ENCODE measurements at regions not wholly inside any gene's neighbourhood (a gene's known extent, or its start where the extent isn't known, plus 50 kb on each side); places are given as distances from the start of the nearest gene placed in this dataset.

DNA sequence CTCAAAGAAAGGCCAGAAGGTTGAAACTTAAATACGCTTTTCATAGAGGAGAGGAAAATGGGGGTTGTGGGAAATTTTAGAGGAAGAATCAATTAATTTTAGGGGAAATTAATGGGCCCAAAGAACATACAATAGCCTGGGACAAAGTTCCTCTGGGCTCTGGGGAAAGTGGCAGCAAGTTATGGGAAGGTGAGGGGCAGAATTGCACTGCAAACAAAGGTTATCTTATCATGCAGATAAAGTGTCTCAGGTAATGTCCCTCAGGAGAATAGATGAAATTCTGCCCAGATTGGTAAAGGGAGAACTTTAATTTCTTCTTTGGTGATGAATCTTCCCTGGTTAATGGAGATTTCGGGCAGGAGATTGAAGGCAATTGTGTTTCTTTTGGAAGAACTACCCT is 326.1 kb upstream of the SLC24A2 start:
- DNase-seq (ENCODE audit: low spot score): no peak

- DNase-seq (ENCODE audit: low spot score): no peak
These were observed 323.5 kb upstream of the SLC24A2 start for GRCh38 chr9:20112205-20112783.

DNA sequence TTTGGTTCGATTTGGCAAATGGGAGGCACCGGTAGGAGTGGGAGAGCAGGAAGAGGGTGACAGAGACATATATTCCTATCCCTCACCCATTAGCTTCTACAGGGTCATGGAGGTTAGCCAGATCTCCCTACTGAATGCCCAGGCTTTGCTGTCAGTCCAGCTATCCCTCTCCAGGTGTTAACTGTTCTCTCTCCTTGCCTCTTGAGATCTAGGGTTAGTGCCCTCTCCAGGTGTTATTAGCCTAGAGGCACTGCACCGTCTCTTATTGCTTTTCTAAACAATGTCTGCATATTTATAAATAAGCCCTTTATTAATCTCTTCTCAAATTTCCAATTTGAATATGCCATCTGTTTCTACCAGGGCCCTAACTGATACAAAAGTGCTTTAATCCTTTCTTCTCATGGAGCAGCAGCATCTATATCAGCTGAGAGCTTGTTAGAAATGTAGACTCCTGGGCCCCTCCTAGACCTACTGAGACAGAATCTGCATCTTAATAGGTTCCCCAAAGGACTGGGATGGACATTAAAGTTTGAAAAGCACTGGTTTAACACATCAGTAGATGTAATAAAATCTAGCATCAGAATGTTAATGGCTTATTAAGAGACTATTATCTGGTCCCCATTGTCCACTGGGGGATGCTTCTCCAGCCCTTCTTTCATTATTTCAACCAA is 322.5 kb upstream of the SLC24A2 start:
- DNase-seq (ENCODE audit: low spot score): no peak

GRCh38 chr9:20095430-20096092 is 306.7 kb upstream of the SLC24A2 start:
- DNase-seq (ENCODE audit: low spot score): no peak

DNA sequence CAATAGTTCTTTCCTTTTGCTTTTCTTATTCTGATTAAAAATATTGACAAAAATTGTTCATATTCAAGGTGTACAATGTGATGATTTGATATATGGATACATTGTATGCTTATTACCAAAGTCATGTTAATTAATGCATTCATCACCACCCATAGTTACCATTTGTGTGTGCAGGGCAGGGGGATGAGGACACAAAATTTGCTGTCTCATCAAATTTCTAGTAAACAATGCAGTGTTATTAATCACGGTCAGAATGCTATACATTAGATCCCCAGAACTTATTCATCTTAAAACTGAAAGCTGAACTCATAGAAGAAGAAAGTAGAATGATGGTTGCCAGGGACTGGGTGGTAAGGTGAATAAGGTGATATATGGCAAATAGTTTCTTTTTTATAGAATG is 303.7 kb upstream of the SLC24A2 start:
- no peak for DNase-seq (ENCODE audit: low spot score)

DNA sequence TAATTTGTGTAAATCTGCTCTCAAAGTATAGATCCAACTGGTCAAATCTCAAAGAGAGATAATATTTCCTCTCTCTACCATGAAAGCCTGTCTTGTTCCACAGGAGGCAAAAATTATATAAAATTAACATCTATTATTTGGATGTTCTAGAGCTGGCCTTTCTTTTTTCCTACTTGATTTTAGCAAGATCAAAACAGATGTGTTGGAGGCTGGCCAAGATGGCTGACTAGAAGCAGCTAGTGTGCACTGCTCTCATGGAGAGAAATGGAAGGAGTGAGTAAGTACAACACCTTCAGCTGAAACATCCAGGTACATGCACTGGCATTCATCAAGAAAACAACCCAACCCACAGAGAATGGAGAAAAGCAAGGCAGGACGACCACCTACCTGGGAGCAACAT is 298.6 kb upstream of the SLC24A2 start:
- DNase-seq (ENCODE audit: low spot score): no peak

DNA sequence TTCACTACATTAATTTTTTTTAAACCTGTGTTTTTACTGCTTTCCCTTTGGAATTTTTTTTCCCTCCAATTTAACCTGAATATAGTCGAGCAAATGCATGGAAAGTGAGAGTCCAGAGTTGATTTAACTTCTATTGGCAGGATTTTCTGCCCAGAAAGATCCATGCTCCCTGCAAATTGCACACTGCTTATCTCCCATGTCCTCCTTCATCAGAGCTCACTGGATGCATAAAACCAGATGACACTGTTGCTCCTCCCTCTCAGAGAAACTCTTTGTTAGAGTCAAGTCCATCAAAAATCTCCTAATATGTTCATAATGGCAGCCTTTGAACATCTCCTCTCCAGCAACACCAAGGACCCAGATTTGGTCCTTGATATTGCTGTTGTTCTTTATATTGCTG is 297.0 kb upstream of the SLC24A2 start:
- no peak for DNase-seq (ENCODE audit: low spot score)

- DNase-seq (ENCODE audit: low spot score): no peak
These were observed 295.3 kb upstream of the SLC24A2 start for GRCh38 chr9:20084125-20084524.

DNA sequence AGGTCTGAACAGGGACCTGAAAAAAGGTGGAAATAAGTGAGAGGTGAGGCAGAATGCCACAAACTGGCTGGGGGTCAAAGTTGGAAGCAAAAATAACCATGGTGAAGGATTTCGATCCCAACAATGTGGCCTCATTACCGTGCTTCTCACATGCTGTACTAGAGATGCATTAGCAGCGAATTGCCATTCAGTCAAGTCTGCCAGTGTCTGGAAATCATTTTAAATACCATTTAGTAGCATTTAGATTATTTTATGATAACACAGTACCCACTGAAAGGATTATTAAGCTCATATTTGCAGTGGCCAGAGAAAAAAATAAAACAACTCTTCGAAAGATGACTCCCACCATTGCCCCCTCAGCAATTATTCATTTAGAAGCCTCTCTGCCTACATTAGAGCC is 294.6 kb upstream of the SLC24A2 start:
- no peak for DNase-seq (ENCODE audit: low spot score)

DNA sequence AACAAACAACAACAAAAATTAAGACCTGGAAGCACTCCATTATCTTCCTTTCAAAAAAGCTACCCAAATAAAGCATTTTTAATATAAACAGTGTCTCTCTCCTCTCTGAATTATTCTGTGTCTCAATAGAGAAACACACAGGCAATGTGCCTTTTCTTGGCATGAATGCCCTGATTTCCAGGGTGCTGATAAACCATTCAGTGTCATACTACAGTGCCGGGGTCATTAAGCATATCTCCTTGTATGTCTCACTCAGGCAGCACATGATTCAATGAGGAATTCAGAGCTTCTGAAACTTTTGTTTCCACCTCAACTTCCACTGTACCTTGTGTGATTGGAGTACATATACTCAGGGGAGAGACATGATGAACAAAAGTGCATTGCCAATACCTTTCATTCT is 294.0 kb upstream of the SLC24A2 start:
- DNase-seq (ENCODE audit: low spot score): no peak

DNA sequence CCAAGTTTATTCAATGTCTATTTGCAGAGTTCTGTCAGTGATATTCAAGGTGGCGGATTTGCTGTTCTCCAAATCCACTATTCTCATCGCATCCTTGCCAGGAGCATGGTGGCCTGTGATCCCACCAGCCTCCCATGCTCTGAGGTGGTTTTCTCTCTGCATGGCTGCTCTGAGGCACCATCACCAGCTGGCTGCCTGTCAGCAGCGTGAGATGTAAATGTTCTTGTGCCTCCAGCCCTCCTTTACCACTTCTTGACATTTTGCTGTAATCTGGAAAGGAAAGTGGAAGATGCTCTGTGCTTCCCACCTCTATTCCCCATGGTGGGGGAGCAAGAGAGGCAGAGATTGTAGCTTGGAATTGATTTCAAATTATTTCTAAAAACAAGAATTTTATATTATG is 293.6 kb upstream of the SLC24A2 start:
- DNase-seq (ENCODE audit: low spot score): no peak

- no peak for DNase-seq (ENCODE audit: low spot score)
These were observed 289.4 kb upstream of the SLC24A2 start for GRCh38 chr9:20078246-20078645.

GRCh38 chr9:20074291-20074690 is 285.5 kb upstream of the SLC24A2 start:
- DNase-seq (ENCODE audit: low spot score): no peak

DNA sequence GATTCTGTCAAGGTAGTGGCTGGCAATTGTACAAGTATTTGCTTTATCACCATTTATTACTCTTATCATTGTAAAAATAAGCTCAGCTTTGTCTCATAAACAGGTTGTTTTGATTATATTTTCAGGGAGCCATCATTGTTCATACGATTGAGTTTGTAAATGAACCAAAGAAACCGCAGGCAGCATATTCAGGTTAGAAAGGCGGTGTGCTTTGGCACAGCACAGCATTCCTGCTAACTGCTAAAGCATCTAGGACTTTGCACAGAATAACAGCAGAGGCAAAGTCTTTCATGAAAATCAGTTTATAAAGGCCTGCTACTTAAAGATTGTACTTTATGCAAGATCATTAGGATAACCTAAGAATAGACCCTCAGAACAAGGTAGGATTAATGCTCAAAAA is 281.5 kb upstream of the SLC24A2 start:
- DNase-seq (ENCODE audit: low spot score): no peak

DNA sequence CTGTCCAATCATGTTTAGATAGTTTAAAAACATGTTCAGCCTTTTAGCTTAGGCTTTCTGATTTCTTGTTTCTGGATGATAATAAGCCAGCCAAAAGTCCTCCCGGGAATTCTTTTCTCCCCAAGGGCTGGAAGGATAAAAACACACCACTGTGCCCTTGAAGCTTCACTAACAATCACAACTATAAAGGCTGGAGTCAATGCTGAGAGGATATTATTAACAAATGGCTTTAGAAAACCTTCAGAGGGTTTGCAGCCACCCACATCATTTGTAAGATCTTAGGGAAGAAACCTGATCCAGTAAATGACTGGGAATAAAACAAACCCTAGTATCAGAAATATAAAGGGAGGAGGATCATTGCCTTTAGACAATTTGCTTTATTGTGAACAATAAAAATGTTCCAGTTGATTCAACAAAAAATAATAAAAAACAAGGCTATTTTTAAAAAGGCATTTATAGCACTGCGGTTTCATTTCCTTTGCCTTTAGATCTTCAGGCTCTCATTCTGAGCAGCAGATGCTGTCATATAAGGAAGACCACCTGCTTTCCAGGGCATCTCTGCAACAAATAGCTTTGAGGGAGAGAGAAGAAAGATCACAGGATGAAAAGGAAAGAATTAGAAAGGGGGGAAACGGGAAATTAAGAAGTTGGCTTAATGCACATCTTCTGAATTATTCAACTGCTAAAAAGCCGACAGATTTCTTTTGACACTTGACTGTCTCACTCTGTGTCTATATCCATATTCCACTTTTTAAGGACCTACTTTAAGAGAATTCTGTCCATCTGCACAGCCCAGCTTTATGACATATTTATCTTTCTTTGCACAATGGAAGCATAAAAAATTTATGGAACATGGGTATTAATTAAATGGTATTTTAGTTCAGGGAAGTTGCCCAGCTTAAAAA is 277.2 kb upstream of the SLC24A2 start:
- no peak for DNase-seq (ENCODE audit: low spot score)

DNA sequence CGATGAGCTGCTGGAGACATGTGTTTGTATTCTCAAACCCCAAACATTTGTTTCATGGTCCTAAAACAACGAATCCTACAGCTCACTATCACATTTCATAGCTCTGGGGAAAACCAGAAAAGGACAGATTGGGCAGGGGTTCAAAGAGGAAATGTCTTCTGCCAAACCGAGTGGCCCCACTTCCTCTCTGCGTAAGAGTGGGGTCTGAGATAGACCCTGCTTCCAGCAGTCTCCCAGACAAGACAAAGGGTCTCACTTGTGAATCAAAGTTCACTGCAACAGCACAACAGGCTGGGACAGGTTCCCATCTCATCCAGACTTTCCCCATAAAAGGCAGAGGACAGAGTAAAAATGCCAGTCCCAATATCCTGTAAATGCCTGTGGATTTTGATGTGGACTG is 276.2 kb upstream of the SLC24A2 start:
- no peak for DNase-seq (ENCODE audit: low spot score)

- DNase-seq (ENCODE audit: low spot score): no peak
These were observed 265.9 kb upstream of the SLC24A2 start for GRCh38 chr9:20054734-20055133.

DNA sequence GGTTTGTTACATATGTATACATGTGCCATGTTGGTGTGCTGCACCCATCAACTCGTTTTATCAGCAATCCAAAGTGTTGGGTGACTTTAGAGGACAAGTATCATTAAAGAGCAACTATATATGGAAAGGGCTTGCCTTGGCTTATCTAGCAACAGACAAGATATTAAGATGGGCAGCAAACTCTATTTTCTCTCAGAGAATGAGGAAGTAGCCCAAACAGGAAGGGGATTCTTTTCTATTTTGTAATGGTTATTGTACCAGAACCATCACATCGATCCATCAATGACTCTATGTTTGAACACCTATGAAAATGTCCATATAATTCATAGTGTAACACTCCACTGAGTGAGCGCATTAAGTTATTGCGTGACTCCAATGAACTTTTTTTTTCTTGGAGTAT is 260.1 kb upstream of the SLC24A2 start:
- DNase-seq (ENCODE audit: low spot score): no peak

DNA sequence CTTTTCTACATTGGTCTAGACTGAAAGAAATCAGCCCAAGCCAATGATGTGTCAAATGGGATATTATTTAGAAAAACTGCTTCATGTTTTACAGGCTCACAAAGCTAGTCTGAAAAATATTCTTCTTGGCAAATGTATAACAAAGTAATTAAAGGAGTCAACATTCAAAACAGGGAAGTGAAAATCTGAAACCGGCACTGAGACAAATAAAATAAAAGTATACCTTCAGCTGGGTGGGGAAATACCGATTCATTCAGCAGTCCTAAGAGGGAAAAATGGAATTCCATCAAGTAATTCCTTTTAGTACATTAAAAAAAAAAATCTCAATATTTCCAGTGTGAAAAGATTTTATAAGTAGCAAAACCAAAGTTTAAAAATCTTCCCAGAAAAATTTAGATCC is 259.6 kb upstream of the SLC24A2 start:
- no peak for DNase-seq (ENCODE audit: low spot score)

- no peak for DNase-seq (ENCODE audit: low spot score)
These were observed 255.8 kb upstream of the SLC24A2 start for GRCh38 chr9:20044686-20045085.

DNA sequence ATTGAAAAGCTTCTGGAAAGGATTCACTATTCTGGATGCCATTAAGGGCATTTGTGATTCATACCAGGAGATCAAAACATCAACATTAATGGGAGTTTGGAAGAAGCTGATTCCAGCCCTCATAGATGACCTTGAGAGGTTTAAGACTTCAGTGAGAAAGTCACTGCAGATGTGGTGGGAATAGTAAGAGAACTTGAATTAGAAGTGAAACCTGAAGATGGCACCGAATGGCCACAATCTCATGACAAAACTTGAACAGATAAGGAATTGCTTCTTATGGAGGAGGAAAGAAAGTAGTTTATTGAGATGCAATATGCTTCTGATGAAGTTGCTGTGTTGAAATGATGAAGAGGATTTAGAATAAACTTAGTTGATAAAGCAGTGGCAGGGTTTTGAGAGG is 254.6 kb upstream of the SLC24A2 start:
- no peak for DNase-seq (ENCODE audit: low spot score)

DNA sequence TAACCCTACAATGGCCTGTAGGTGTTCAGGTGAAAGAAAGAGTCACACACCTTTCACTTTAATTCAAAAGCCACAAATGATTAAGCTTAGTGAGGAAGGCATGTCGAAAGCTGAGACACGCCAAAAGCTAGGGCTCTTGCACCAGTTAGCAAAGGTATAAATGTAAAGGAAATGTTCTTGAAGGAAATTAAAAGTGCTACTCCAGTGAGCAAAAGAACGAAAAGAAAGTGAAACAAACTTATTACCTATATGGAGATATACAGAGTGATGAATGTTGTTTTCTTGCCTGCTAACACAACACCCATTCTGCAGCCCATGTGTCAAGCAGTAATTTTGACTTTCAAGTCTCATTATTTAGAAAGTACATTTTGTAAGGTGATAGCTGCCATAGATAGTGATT is 254.2 kb upstream of the SLC24A2 start:
- DNase-seq (ENCODE audit: low spot score): peak; percentile 28
